C4-2B (cell line): ENCODE measurements at regions not wholly inside any gene's neighbourhood (a gene's known extent, or its start where the extent isn't known, plus 50 kb on each side); places are given as distances from the start of the nearest gene placed in this dataset.

ENCODE experiments used
- ZFX ChIP-seq: fragments of 450-650 bp; IDR thresholded peaks from 2 replicates; pipeline ENCODE4 v1.6.1; 2017
- TF ChIP-seq, protein P1 (sequence below): fragments of 450-650 bp; conservative IDR thresholded peaks from 2 replicates; pipeline ENCODE4 v1.5.1; 2017; ENCODE audit warnings: mild to moderate bottlenecking

DNA sequence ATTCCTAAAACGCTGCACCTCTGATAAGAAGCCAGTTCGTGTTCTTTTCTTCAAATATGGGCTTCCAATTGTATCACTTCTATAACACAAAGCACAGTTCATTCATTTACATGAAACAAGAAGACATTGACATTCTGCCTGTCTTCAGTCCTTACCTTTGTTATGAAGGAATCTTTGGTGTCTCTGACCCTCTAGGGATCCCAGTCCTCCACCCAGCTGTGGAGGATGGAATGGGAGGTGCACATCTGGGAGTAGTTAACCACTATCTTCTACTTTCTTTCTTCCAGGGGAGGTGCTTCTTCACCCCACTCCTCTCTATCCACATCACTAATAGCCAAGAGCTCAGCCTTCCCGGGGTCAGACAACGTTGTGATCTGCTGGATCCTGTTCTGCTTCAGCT is 233.4 kb downstream of the CDC5L start:
- TF ChIP-seq, protein P1, sequence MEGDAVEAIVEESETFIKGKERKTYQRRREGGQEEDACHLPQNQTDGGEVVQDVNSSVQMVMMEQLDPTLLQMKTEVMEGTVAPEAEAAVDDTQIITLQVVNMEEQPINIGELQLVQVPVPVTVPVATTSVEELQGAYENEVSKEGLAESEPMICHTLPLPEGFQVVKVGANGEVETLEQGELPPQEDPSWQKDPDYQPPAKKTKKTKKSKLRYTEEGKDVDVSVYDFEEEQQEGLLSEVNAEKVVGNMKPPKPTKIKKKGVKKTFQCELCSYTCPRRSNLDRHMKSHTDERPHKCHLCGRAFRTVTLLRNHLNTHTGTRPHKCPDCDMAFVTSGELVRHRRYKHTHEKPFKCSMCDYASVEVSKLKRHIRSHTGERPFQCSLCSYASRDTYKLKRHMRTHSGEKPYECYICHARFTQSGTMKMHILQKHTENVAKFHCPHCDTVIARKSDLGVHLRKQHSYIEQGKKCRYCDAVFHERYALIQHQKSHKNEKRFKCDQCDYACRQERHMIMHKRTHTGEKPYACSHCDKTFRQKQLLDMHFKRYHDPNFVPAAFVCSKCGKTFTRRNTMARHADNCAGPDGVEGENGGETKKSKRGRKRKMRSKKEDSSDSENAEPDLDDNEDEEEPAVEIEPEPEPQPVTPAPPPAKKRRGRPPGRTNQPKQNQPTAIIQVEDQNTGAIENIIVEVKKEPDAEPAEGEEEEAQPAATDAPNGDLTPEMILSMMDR, result no peak
- TF ChIP-seq ZFX, result no peak
